Esophagus mucosa (tissue), 1 donor: ENCODE measurements at regions not wholly inside any gene's neighbourhood (a gene's known extent, or its start where the extent isn't known, plus 50 kb on each side); places are given as distances from the start of the nearest gene placed in this dataset.
"Not testable (repeated sequence)": the region's sequence is repeated elsewhere in the genome, so short reads cannot be mapped to it uniquely, and the experiment has no call there.

Source experiments
- ATAC-seq: fragments of 200-7000 bp; cut with Tn5 transposase; one replicate; pipeline ENCODE4 v1.9.1; 2020
- donor health status: DM: yes; HTN: yes; CAD: no.

- ATAC-seq: no peak
These were observed 279.5 kb upstream of the NFIA start for GRCh38 chr1:60802884-60803283.

- no peak for ATAC-seq
These were observed 285.0 kb upstream of the NFIA start for GRCh38 chr1:60797351-60797750.

GRCh38 chr1:60791226-60791625 lies 291.1 kb upstream of the NFIA start:
- ATAC-seq: no peak

GRCh38 chr1:60773099-60773498 lies 309.3 kb upstream of the NFIA start:
- not testable (repeated sequence) for ATAC-seq

GRCh38 chr1:60769082-60769481 lies 313.3 kb upstream of the NFIA start:
- ATAC-seq: no peak

GRCh38 chr1:60765204-60765603 lies 317.2 kb upstream of the NFIA start:
- no peak for ATAC-seq

- ATAC-seq: no peak
These were observed 317.9 kb upstream of the NFIA start for GRCh38 chr1:60764489-60764888.

- no peak for ATAC-seq
These were observed 318.6 kb upstream of the NFIA start for GRCh38 chr1:60763741-60764140.

- ATAC-seq: no peak
These were observed 319.4 kb upstream of the NFIA start for GRCh38 chr1:60762911-60763310.

- ATAC-seq: no peak
These were observed 320.2 kb upstream of the NFIA start for GRCh38 chr1:60762176-60762575.

GRCh38 chr1:60759291-60759690 lies 323.1 kb upstream of the NFIA start:
- no peak for ATAC-seq

GRCh38 chr1:60757485-60757884 lies 324.9 kb upstream of the NFIA start:
- no peak for ATAC-seq

GRCh38 chr1:60753036-60753900 lies 329.1 kb upstream of the NFIA start:
- no peak for ATAC-seq

- ATAC-seq: no peak
These were observed 331.1 kb upstream of the NFIA start for GRCh38 chr1:60751306-60751705.

GRCh38 chr1:60747353-60747752 lies 335.0 kb upstream of the NFIA start:
- no peak for ATAC-seq

GRCh38 chr1:60746278-60746791 lies 336.0 kb upstream of the NFIA start:
- ATAC-seq: no peak

GRCh38 chr1:60745484-60745883 lies 336.9 kb upstream of the NFIA start:
- ATAC-seq: no peak

GRCh38 chr1:60742339-60742738 lies 340.0 kb upstream of the NFIA start:
- no peak for ATAC-seq

GRCh38 chr1:60740154-60740553 lies 342.2 kb upstream of the NFIA start:
- ATAC-seq: no peak

GRCh38 chr1:60739729-60740128 lies 342.6 kb upstream of the NFIA start:
- ATAC-seq: no peak

- ATAC-seq: no peak
These were observed 349.4 kb upstream of the NFIA start for GRCh38 chr1:60732977-60733401.

- no peak for ATAC-seq
These were observed 351.0 kb upstream of the NFIA start for GRCh38 chr1:60731321-60731720.

GRCh38 chr1:60727552-60727951 lies 354.8 kb upstream of the NFIA start:
- no peak for ATAC-seq

GRCh38 chr1:60716472-60716871 lies 365.9 kb upstream of the NFIA start:
- no peak for ATAC-seq

- no peak for ATAC-seq
These were observed 366.4 kb upstream of the NFIA start for GRCh38 chr1:60715970-60716369.
